ENCODE measurements at regions not wholly inside any gene's neighbourhood (a gene's known extent, or its start where the extent isn't known, plus 50 kb on each side); places are given as distances from the start of the nearest gene placed in this dataset.
"Not testable (repeated sequence)": the region's sequence is repeated elsewhere in the genome, so short reads cannot be mapped to it uniquely, and the experiment has no call there.

DNA sequence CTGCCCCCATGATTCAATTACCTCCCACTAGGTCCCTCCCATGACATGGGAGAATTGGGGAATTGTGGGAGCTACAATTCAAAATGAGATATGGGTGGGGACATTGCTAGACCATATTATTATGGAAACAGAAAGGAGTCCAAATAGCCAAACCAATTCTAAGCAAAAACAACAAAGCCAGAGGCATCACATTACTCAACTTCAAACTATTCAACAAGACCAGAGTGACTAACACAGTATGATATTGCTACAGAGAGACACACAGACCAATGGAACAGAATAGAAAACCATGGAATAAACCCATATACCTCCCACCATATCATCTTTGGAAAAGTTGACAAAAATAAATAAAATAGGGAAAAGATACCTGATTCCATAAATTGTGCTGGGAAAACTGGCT lies 710.5 kb upstream of the CDH9 start:
- POLR2A ChIA-PET: no interaction called here
- Histone ChIP-seq H3K9ac (replicated peaks; ENCODE audit: extremely low read depth, insufficient read depth, low read length) (no peak overlapping the region), H3K9me1 (replicated peaks; ENCODE audit: control insufficient read depth, extremely low read depth, insufficient read depth, low read length) (no peaks in the 10 kb centered on the region), H4K20me1 (replicated peaks; ENCODE audit: control insufficient read depth, extremely low read depth, insufficient read depth, low read length) (no peaks in the 10 kb centered on the region), H3K79me2 (ENCODE audit: control insufficient read depth, insufficient read depth, low read length) (no peaks in the 10 kb centered on the region), H3K4me2 (ENCODE audit: insufficient read depth, low read length) (no peak overlapping the region), H3K4me3 (replicated peaks in 1 of 3; ENCODE audit: insufficient read depth in 1 of 3, low read depth in 1 of 3, low read length in 3 of 3) (no peak overlapping the region), H3K27me3 (ENCODE audit: control insufficient read depth in 2 of 2, insufficient read depth in 2 of 2, low read length in 2 of 2) (no peaks in the 10 kb centered on the region), H3K4me1 (ENCODE audit: control insufficient read depth, extremely low read depth, insufficient read depth, low read length) (no peaks in the 10 kb centered on the region), H3K27ac (ENCODE audit: insufficient read depth, low read depth, low read length) (no peak overlapping the region), H3K9me3 (replicated peaks; ENCODE audit: control insufficient read depth, insufficient read depth, low read length) (no peaks in the 10 kb centered on the region), H3K36me3 (ENCODE audit: control insufficient read depth in 2 of 2, extremely low read depth in 1 of 2, insufficient read depth in 2 of 2, low read length in 2 of 2) (no peaks in the 10 kb centered on the region), H2AFZ (ENCODE audit: low read depth, low read length) (no peak overlapping the region)
- dilution Hi-C loops (cut with MboI; ENCODE audit: extremely low pct_ligation_motif_present, low sequenced_read_pairs): no loop called here
- DNase-seq (ENCODE audit: low read depth, low spot score): no peak
- no TSS peak for BruUV-seq (replicated peaks)
- CTCF ChIA-PET: no interaction called here
- TF ChIP-seq, protein P1, sequence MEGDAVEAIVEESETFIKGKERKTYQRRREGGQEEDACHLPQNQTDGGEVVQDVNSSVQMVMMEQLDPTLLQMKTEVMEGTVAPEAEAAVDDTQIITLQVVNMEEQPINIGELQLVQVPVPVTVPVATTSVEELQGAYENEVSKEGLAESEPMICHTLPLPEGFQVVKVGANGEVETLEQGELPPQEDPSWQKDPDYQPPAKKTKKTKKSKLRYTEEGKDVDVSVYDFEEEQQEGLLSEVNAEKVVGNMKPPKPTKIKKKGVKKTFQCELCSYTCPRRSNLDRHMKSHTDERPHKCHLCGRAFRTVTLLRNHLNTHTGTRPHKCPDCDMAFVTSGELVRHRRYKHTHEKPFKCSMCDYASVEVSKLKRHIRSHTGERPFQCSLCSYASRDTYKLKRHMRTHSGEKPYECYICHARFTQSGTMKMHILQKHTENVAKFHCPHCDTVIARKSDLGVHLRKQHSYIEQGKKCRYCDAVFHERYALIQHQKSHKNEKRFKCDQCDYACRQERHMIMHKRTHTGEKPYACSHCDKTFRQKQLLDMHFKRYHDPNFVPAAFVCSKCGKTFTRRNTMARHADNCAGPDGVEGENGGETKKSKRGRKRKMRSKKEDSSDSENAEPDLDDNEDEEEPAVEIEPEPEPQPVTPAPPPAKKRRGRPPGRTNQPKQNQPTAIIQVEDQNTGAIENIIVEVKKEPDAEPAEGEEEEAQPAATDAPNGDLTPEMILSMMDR (IDR thresholded peaks at IDR 0.05; ENCODE audit: extremely low read depth in 1 of 2, insufficient read depth in 1 of 2, low read depth in 1 of 2, low read length in 2 of 2): no peak
- TF ChIP-seq JUN (IDR thresholded peaks at IDR 0.05; ENCODE audit: borderline replicate concordance, insufficient read depth, insufficient read length, low read depth) (no peak), POLR2AphosphoS5 (IDR thresholded peaks at IDR 0.05; ENCODE audit: insufficient read depth, low read depth, low read length) (no peak), MYC (IDR thresholded peaks at IDR 0.05; ENCODE audit: low read depth, low read length) (no peak), FOS (IDR thresholded peaks at IDR 0.05; ENCODE audit: borderline replicate concordance, insufficient read depth, low read length) (no peak), EZH2 (IDR thresholded peaks at IDR 0.05; ENCODE audit: borderline replicate concordance, low read depth, low read length, severe bottlenecking) (no peak), GATA2 (IDR thresholded peaks at IDR 0.05; ENCODE audit: insufficient read depth, insufficient read length, low read depth, low read length) (no peak)
- TF ChIP-seq, protein P2, sequence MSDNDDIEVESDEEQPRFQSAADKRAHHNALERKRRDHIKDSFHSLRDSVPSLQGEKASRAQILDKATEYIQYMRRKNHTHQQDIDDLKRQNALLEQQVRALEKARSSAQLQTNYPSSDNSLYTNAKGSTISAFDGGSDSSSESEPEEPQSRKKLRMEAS (IDR thresholded peaks at IDR 0.05; ENCODE audit: insufficient read depth, insufficient read length): no peak
- no peak for FAIRE-seq
- intact Hi-C loops (cut with micrococcal nuclease): no loop called here

GRCh38 chr5:27743383-27743979 lies 705.1 kb upstream of the CDH9 start:
- H3K4me2 ChIP-seq (ENCODE audit: insufficient read depth, low read length); H3K27me3 ChIP-seq (ENCODE audit: control insufficient read depth in 2 of 2, insufficient read depth in 2 of 2, low read length in 2 of 2); H3K9me3 ChIP-seq (replicated peaks; ENCODE audit: control insufficient read depth, insufficient read depth, low read length); H3K4me3 ChIP-seq (replicated peaks in 1 of 3; ENCODE audit: insufficient read depth in 1 of 3, low read depth in 1 of 3, low read length in 3 of 3); H3K4me1 ChIP-seq (ENCODE audit: control insufficient read depth, extremely low read depth, insufficient read depth, low read length); dilution Hi-C loops (cut with MboI; ENCODE audit: extremely low pct_ligation_motif_present, low sequenced_read_pairs); H3K27ac ChIP-seq (ENCODE audit: insufficient read depth, low read depth, low read length); H2AFZ ChIP-seq (ENCODE audit: low read depth, low read length); BruUV-seq (replicated peaks); H3K79me2 ChIP-seq (ENCODE audit: control insufficient read depth, insufficient read depth, low read length); DNase-seq (ENCODE audit: low read depth, low spot score); intact Hi-C loops (cut with micrococcal nuclease); H3K36me3 ChIP-seq (ENCODE audit: control insufficient read depth in 2 of 2, extremely low read depth in 1 of 2, insufficient read depth in 2 of 2, low read length in 2 of 2); H3K9me1 ChIP-seq (replicated peaks; ENCODE audit: control insufficient read depth, extremely low read depth, insufficient read depth, low read length); H3K9ac ChIP-seq (replicated peaks; ENCODE audit: extremely low read depth, insufficient read depth, low read length); H4K20me1 ChIP-seq (replicated peaks; ENCODE audit: control insufficient read depth, extremely low read depth, insufficient read depth, low read length); POLR2A ChIA-PET; FAIRE-seq; CTCF ChIA-PET: not testable (repeated sequence)

Measured in endothelial cell of umbilical vein (primary cell).